GM18520 (cell line): ENCODE measurements at regions not wholly inside any gene's neighbourhood (a gene's known extent, or its start where the extent isn't known, plus 50 kb on each side); places are given as distances from the start of the nearest gene placed in this dataset.
"Not testable (repeated sequence)": the region's sequence is repeated elsewhere in the genome, so short reads cannot be mapped to it uniquely, and the experiment has no call there.

ENCODE experiments used
- ATAC-seq: cut with Tn5 transposase; IDR thresholded peaks from one replicate; pipeline ENCODE4 v1.9.1; 2021; ENCODE audit not compliant: unreplicated experiment

DNA sequence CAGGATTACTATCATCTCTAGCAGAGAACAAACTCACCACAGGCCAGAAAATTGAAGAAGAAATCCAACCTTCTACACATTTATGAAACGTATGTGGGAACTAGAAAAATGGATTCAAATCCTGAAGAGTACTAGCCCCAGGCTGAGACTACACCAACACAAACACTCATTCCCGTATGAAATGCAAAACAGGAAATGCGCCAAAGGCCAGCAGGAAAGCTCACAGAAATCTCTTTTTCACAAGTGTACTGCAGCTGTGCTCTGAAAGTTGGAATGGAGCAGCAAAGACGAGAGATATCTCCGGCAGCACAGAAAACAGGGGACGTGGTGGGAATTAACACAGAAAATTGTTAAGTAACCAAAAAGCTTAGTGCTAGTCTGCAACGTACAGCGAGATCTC is 913.5 kb downstream of the TDRD15 start:
- ATAC-seq = no peak

DNA sequence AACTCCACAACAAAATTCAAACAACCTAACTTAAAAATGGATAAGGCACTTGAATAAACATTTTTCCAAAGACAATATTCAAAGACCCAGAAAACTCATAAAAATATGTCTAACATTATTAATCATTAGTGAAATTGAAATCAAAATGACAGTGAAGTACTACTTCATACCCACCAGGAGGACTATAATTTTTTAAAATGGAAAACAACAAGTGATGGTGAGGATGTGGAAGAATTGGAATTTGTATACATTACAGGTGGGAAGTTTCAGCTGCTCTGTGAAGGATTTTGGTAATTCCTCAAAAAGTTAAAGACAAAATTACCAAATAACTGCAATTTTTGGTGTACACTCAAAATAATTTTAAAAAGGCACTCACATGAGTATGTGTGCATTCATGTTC is 920.0 kb downstream of the TDRD15 start:
- ATAC-seq = no peak

- no peak for ATAC-seq
Observed at GRCh38 chr2:22055784-22056620, 932.2 kb downstream of the TDRD15 start.

GRCh38 chr2:22056621-22057132 is 932.9 kb downstream of the TDRD15 start:
- no peak for ATAC-seq

DNA sequence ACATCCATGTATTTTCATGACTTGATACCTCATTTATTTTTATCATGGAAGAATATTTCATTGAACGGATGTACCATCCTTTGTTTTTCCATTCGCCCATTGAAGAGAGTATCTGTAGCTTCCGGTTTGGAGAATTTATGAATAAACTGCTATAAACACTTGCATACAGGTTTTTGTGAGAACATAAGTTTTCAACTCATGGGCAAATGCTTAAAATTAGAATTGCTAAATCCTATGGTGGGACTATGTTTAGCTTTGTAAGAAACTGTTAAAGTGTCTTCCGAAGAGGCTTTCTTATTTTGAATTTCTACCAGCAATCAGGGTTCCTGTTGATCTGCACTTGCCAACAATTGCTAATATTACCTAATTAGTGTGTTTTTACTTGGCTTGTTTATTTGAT is 938.9 kb downstream of the TDRD15 start:
- ATAC-seq = no peak

- no peak for ATAC-seq
Observed at GRCh38 chr2:22076454-22076853, 952.7 kb downstream of the TDRD15 start.

DNA sequence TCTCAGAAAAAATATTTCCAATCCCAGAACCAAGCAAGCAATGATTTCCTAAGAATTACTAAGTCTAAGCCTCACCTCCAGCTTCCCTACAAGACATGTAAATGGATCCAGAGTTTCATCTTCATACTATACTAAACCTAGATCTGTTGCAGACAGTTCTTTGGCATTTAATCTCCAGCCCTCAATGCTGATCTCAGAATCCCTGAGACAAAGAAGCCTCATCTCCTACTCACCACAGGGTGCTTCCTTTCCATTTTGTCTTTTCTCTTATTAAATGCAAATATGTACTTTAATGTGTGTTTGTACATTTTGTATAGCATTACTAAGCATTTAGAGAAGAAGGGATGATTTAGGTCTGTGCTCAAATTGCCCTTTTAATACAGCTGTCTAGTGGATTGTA is 954.9 kb downstream of the TDRD15 start:
- ATAC-seq = no peak

DNA sequence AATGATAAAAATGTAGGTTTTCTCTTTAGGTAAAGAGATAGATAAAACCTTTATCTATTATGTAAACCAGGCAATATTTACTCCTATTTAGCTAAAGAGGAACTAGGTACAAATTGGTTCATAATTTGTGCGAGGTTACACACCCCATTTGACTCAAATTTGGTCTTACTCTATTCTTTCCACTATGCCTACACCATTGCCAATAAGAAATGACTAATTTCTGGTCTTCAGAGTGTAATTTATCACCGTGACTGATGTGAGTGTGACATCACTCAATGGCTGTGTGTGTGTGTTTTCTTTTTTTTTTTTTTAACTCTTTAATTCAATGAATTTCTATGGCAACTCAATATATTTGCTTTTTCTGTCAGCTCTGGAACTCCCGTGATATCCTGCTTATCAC is 955.8 kb downstream of the TDRD15 start:
- no peak for ATAC-seq

- ATAC-seq = no peak
Observed at GRCh38 chr2:22086726-22087125, 963.0 kb downstream of the TDRD15 start.

- not testable (repeated sequence) for ATAC-seq
Observed at GRCh38 chr2:22103617-22104016, 979.8 kb downstream of the TDRD15 start.

DNA sequence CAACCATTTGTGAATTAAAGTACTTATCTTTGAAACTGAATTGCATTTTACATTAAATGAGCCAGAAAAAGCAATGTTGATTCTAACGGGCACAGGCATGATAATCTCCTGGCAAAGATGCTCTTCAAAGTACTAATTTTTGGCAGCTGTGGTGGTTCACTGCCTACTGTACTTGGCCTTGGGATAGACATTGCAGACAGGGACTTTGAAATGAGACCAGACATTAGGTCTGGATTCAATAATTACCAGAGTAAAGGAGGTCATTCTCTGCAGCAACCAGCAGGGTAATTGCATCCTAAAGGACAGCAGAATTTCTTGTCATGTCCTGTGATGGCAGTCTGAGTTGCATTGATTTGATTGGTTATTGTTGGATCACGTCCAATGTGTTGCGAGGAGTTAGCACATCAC is 986.5 kb downstream of the TDRD15 start:
- ATAC-seq = no peak

- ATAC-seq = no peak
Observed at GRCh38 chr2:22124003-22124402, 1000.2 kb downstream of the TDRD15 start.

DNA sequence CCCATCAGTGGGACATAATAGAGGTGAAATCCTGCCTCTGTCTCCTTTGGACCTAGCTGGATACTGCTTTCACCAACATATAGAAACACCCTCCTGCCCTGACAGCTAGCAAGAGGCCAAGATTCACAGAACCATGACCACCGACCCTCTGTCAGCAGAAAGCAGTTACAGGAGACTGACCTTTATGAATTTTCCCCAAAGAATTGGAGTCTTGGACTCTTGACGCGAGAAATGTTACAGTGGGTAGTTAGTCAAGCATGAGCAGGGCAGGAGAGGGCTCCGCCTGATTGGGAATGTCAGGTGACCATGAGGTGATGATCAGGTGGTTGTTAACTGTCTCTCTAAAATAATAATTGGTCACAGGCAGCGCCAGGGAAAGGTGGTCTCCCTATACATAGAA is 1002.3 kb downstream of the TDRD15 start:
- ATAC-seq = no peak

- no peak for ATAC-seq
Observed at GRCh38 chr2:22126978-22127377, 1003.2 kb downstream of the TDRD15 start.

DNA sequence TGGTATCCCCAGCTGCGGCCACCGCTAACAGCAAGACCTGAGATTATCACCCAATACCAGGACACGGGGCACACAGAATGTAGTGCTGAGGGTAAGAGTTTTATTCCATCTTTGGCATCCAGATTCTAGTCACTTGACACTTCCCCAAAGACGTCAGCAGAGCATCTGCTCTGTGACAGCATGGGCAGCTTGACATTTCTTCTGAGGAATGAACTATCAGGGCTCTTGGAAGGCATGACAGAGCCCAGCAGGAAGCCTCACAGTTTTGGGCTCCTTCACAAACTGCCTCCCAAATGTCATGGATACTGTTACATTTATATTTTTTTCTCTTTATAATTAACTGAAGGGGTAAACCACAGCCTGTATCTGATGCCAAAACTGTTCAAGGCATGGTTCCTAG is 1010.7 kb downstream of the TDRD15 start:
- ATAC-seq = no peak

- ATAC-seq = no peak
Observed at GRCh38 chr2:22136446-22136845, 1012.7 kb downstream of the TDRD15 start.

- ATAC-seq = no peak
Observed at GRCh38 chr2:22143840-22144239, 1020.1 kb downstream of the TDRD15 start.

DNA sequence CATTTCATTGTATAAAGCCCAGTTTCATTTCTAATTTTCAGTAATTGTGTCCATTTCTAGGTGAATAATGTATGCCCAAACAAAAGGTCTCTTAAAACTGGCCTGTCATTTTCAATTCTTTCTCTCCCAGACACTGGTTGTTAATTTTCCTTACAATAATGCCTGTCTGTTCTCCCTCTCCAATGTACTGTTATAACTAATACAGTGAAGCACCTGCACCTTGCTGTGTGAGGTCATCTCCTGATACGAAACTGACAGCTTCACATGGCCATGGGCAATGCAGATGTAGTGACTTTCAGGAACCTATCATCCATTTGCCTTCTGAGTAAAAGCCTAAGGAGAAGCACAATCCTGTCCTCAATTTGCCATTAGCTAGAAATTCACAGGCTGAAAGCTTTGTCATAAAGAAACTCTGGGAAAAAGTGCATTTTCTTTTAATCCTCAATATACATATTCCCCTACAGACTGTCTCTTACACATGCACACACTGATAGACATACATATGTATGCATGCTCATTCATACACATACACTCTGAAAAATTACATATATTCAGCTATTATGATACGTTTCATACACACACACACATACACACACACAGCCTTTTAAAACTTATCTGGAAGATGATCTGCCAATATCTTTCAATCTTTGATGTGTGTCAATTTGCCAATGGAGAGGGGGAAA is 1030.3 kb downstream of the TDRD15 start:
- ATAC-seq = no peak

GRCh38 chr2:22156661-22157060 is 1032.9 kb downstream of the TDRD15 start:
- not testable (repeated sequence) for ATAC-seq

DNA sequence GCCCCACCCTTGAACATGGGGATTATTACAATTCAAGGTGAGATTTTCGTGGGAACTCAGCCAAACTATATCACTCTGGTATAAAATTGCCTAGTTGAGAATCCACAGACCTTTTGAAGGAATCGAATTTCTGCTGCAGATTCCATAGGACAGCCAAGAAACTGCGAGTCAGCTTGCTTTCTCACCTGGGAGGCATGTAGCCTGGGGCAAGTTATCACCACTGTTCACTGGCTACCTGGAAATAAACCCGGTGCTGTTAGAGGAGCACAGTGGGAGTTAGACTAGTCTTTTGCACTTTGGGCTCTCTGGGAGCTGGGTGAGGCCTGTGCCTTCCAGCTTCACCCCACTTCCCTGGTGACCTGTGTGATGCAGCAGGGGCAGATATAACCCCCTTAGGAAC is 1043.5 kb downstream of the TDRD15 start:
- no peak for ATAC-seq

- no peak for ATAC-seq
Observed at GRCh38 chr2:22175003-22175402, 1051.2 kb downstream of the TDRD15 start.

GRCh38 chr2:22185251-22185650 is 1061.5 kb downstream of the TDRD15 start:
- no peak for ATAC-seq
